ENCODE measurements at regions not wholly inside any gene's neighbourhood (a gene's known extent, or its start where the extent isn't known, plus 50 kb on each side); places are given as distances from the start of the nearest gene placed in this dataset.

DNA sequence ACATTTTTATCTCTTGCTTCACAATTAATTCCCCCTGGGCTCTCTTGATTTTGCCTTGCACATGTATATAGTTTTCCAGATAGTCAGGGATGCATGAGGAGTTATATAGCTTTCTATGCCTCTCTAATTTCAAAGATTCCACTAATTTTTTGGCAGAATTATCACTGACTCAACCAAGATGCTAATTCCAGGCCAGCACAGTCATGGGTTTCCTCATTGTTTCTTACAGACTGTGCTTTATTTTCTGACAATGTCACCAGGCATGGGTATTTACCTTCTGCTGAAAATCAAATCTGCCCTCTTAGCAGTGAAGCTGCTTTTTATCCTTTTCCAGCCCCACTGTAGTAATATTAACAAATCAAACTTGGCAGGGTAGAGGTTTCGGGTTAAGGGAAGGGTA is 1520.6 kb upstream of the CADM2 start:
- TF ChIP-seq EZH2 (IDR thresholded peaks at IDR 0.05; ENCODE audit: low read length, missing control alignments), result no peak
- TF ChIP-seq, protein P1, sequence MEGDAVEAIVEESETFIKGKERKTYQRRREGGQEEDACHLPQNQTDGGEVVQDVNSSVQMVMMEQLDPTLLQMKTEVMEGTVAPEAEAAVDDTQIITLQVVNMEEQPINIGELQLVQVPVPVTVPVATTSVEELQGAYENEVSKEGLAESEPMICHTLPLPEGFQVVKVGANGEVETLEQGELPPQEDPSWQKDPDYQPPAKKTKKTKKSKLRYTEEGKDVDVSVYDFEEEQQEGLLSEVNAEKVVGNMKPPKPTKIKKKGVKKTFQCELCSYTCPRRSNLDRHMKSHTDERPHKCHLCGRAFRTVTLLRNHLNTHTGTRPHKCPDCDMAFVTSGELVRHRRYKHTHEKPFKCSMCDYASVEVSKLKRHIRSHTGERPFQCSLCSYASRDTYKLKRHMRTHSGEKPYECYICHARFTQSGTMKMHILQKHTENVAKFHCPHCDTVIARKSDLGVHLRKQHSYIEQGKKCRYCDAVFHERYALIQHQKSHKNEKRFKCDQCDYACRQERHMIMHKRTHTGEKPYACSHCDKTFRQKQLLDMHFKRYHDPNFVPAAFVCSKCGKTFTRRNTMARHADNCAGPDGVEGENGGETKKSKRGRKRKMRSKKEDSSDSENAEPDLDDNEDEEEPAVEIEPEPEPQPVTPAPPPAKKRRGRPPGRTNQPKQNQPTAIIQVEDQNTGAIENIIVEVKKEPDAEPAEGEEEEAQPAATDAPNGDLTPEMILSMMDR (conservative IDR thresholded peaks at IDR 0.05 in 1 of 2, IDR thresholded peaks at IDR 0.05 in 1 of 2; ENCODE audit: low read depth in 1 of 2, low read length in 2 of 2), result no peak

All from fibroblast of lung (primary cell).